HG02885 (cell line): ENCODE measurements at regions not wholly inside any gene's neighbourhood (a gene's known extent, or its start where the extent isn't known, plus 50 kb on each side); places are given as distances from the start of the nearest gene placed in this dataset.
"Not testable (repeated sequence)": the region's sequence is repeated elsewhere in the genome, so short reads cannot be mapped to it uniquely, and the experiment has no call there.

ENCODE experiments used
- ATAC-seq: cut with Tn5 transposase; IDR thresholded peaks from one replicate; pipeline ENCODE4 v1.9.1; 2021; ENCODE audit warnings: mild to moderate bottlenecking; ENCODE audit not compliant: unreplicated experiment, poor library complexity

GRCh38 chrX:7412840-7413239 lies 264.9 kb upstream of the PUDP start:
- ATAC-seq = no peak

DNA sequence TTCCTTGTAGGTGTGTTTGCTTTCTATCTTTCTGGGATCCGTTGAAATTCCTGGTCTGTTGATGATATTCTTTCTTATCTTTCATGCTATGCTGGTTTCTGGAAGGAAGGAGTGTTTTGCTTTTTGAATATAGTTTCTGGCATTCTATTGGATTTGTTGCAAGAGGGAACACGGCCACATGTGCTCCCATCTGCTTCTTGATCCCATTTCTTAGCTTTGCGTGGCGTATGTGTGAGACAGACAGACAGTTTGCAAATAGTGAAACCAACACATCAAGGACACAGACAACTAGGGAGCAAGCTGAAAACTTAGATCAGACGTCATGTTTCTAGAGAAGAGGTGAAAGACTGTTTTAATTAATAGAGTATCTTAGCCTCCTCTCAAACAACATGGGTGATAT lies 261.9 kb upstream of the PUDP start:
- no peak for ATAC-seq

DNA sequence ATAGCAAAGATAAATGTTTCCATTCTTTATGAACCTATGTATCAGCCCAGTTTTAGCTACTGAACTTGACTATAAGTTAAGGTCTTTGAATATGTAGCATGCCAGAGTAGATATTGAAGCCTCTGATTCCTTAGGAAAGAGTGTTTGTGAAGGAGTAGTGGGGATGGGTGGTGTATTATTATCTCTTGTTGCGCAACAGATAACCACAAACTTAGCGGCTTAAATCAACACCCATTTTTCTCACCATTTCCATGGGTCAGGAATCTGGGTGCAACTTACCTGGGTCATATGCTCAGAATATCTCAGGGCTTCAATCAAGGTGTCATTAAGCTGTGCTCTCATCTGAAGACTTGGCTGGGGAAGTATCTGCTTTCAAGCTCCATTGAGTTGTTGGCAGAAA lies 251.4 kb upstream of the PUDP start:
- ATAC-seq = no peak

DNA sequence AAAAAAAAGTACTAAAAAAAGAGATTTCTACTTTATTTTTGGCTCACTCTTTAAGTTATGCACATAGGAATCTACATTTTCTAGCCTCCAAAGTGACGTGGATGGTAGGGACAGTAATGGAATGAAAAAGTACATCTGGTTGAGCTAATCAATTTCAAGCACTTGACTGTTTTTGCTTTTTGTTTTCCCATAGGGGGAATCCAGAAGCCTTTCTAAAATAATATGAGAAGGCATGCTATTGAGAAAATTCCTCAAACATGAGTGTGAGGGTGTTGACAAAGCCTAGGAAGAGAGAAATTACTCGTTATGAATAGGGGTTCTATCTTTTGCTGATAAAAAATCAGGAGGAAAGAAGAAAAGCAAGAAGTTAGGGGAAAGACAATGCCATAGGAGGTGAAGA lies 242.5 kb upstream of the PUDP start:
- no peak for ATAC-seq

DNA sequence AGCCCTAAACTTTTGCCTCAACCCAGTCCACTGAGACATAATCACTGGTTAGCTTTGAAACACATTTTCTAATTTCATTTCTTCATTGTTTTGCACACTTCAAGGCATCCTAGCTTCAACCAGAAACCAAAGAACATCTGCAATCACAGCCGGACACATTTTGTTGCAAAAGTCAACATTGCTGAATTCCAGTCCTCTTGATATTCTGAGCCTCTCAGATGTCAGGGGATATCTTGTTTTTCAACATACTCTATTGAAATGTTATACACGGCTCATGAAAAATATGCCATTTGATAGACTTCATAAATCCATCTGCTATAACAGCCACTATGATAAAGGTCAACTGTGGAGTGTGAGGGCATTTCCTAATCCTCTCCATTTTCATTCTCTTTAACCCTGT lies 241.6 kb upstream of the PUDP start:
- ATAC-seq = no peak

DNA sequence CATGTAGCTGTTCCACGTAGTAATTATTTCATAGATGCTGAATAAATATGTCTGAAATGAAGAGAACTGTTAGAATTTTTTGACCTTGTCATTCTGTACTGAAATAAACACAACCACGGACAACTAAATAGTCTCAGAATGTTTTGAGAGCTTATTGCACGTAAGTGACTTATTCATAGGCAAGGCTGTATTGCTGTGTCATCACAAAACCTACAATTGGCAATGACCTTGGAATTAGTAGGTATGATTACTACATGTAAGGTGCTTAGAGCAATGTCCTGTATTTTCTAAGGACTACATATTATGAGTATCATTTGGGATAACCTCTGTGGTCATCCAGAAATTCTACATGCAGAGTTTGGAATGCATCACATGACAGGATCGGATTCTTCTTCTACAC lies 237.2 kb upstream of the PUDP start:
- no peak for ATAC-seq

DNA sequence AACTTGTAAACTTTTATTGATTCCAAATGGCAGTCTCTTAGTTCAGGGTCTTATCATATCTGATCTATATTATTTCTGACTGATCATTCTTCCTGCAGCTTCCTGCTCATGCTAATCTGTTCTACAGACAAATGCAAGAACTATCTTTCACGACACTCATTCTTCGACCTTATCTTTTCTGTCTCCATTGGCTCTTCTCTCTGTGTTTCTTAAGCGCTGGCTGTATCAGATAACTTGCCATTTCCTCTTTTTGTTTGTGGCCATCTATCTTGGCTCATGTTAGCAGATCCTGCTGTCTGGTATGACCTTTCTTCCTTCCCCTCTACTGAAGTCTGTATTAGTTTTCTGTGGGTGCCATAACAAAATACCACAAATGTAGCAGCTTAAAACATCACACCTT lies 230.5 kb upstream of the PUDP start:
- no peak for ATAC-seq

DNA sequence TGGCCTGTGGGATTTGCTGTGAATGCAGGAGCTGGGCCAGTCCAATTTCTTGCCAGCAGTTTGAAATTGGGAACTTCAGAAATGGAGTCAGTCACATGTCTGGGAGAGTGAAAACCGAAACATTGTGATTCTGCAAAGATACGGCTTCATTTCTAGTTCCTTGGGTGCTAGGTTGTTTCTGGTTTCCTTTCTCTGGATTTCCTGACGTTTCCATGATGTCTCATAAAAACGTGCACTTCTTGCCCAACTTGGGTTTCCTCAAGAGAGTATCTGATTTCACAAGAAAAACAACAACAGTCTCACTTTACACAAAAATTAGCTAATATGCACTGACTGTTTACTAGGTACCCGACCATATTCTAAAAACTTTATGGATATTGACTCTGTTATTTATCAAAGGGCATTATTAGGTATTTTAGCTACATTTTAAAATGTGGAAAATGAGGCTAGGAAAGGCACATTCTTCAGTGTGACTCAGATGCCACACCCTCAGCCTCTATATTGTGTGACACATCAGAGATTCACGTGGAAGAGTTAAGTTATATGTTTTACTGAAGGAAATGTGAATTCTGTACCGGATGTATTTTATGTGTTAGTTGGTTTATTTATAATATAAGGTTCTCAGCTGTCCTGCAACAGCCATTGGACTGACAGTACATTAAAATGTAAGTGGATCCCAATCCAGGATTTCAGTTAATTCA lies 225.0 kb upstream of the PUDP start:
- no peak for ATAC-seq

GRCh38 chrX:7362111-7362510 lies 214.2 kb upstream of the PUDP start:
- no peak for ATAC-seq

GRCh38 chrX:7351926-7352325 lies 204.0 kb upstream of the PUDP start:
- no peak for ATAC-seq

GRCh38 chrX:7347465-7347864 lies 199.5 kb upstream of the PUDP start:
- ATAC-seq = no peak

DNA sequence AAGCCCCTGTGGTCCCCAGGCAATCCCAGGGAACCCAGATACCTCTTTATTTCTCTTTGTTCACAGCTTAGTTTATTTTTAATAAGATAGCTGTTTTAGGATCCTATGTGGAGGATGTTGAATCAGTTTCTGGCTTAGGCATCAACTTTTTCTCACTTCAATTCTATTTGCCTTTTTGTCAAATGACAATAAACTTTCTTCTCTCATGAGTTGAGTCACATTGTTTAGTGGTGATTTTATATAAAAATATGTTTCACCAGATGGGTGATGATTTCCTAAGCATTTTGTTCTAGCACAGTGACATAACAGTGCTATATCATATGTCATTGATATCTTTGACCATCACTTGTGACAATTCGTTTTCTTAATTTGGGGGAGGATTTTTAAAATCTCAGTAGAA lies 198.1 kb upstream of the PUDP start:
- ATAC-seq = no peak

- ATAC-seq = no peak
Measured at GRCh38 chrX:7343181-7343580, 195.2 kb upstream of the PUDP start.

DNA sequence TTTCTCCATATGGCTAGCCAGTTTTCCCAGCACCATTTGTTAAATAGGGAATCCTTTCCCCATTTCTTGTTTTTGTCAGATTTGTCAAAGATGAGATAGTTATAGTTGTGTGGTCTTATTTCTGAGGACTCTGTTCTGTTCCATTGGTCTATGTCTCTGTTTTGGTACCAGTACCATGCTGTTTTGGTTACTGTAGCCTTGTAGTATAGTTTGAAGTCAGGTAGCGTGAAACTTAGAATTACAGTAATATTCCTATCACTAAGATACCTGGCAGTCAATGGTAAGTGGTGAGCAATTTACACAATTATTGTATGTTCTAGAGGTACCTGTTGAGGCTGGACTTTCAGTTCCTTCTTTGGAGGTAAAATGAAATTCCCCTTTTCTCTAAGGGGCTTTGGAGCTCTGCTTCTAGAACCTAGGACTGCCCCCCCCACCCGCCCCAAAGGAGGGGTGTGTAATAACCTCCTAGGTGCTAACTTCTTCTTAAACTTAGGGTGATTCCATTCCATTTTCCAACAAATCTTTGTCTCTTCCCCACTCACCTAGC lies 187.9 kb upstream of the PUDP start:
- not testable (repeated sequence) for ATAC-seq

DNA sequence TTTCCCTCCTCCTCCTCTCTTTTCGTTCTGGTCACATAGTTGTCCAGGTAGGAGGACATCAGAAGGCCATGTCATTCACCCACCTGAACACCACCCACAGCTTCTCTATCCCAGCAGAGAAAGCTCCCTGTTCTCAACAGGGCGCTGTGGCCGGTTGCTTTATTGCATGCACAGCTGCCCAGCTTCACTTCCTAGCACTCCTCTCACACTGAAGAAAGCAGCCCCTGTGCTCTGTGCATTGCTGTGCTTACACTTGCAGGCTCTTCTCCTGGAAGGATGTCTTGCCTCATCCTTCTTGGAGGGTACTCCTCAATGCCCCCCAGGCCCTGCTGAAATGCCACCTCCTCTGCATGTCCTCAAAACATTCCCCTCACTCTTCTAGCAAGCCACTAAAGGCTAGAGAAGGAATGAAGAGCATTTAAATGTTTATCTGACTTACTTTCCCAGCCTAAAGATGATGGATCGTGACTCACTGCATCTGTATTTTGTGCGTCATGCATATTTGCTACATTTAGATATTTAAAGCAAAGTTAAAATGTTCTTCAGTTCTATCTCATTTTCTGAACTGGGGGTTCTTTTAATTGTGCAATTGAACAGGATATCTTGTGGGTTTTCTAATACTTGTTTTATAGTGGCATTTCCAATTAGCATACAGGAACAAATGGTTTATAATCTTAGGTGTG lies 186.4 kb upstream of the PUDP start:
- no peak for ATAC-seq

DNA sequence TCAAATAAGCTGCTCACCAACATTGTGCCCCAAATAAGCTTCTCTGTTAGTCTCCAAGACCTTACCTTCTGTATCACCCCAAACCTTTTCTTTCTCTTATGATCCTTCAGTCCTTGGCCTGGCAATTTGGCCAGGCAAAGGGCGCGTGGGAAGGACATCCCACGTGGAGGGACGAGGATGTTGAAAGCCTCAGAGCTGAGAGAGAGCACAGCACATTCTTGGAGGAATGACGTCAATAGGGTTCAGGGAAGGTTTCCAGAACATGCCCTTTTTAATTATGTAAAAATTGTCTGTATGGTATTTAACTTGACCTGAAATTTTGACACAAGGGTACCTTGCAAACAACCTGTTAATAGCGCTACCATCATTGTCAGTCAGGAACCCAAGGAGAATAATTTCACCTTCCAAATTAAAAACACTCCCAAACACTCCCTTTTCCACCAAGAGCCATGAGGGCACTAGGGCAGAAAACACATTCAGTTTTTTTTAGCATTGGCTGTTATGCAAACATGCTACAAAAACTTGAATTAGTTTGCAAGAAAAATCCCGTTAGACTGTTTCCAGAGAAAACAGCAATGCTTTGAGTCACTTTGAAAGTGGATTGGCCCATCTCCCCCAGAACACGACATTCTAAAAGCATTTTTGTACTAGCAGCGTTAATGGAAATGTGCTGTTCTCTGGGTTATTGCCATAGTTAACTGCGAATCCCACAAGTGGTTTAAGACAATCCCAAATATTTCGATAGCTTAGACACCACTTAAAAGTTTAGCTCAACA lies 183.2 kb upstream of the PUDP start:
- ATAC-seq = no peak

DNA sequence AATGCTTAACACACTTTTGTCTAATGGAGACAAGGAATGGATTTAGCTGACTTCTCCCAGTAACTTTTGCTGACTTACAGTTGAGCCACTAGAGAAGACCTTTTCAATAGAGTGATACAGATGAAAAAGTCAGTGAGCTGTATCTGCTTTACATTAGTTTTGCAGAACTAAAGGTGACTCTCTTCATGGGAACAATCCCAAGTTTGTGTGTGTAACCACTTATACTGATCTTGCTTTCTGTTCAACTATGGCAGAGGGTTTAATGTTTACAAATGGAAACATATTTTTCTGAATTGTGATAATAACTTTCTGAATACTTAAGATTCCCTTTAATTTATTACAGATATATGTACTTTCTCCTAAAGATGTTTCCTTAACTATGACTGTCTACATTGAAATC lies 182.6 kb upstream of the PUDP start:
- no peak for ATAC-seq

DNA sequence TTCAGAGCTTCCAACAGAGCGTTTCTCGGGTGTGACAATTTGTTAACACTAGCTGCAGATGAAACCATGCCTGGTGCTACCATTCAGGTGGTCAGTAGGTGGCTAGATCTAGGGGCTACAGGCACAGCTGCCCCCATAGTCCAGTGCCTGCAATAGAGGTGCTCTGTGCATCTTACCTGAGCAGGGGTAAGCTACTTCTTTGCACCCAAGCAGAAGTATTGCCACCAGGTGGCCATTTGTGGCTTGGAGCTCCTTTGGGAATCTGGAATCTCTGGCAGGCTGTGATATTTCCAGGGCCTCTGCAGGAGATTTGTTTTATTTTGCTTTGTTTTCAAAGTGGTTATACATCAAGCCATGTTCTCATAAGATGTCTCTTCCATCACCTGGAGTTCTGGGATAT lies 170.7 kb upstream of the PUDP start:
- ATAC-seq = no peak

DNA sequence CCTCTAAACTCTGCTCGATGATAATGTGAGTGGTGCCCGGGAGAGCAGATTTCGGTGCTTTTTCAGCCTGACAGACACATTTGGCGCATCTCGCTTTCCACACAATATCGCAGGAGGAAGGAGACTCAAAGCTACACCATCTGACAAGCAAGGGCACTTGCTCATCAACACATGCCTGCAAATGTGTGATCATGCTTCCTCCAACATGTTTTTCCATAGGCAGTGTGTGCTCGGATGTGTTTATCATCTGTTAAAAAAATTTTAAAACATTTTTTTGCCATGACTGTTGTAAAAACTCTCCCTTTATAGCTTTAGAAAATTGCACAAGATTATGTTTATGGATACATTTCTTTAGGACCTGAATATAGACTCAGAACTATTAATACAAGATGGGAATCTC lies 170.3 kb upstream of the PUDP start:
- no peak for ATAC-seq

GRCh38 chrX:7316887-7317286 lies 168.9 kb upstream of the PUDP start:
- no peak for ATAC-seq

DNA sequence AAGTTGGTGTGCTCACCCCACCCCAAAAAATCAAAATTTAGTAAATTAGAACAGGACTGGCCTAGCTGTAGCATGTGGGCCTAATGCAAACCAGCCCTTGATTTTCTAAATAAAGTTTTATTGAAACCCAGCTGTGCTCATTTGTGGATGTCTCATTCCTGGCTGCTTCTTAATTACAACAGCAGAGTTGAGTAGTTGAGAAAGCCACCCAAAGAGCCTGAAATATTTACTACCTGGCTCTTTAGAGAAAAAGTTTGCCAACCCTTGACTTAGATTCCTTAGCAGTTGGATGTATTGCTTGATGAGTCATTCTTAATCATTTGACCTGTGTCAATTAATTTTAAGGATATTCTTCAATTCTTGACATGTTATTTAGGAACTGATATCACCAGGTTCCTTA lies 168.3 kb upstream of the PUDP start:
- no peak for ATAC-seq
